SK-N-SH (cell line): ENCODE measurements at regions not wholly inside any gene's neighbourhood (a gene's known extent, or its start where the extent isn't known, plus 50 kb on each side); places are given as distances from the start of the nearest gene placed in this dataset.

ENCODE experiments used
- CTCF ChIA-PET: fragments of 300-600, 350-600 bp; formaldehyde crosslinking; extraction: SDS; loops from one replicate; lab custom pipeline; 2021; lab: Yijun Ruan, JAX
- POLR2A ChIA-PET: fragments of 350-600 bp; sonication (Branson Sonifier 250); formaldehyde crosslinking; extraction: SDS; loops from one replicate; lab custom pipeline; 2020; ENCODE audit warnings: antibody characterized with exemption, inconsistent platforms; lab: Yijun Ruan, JAX
- DNase-seq: peaks from one replicate; pipeline ENCODE4 v3.0.0; 2012
- H2AFZ ChIP-seq: fragments of 200-600 bp; sonication (generic); 2 replicates; pipeline ENCODE4 v1.8.1; 2016; ENCODE audit warnings: antibody characterized with exemption, mild to moderate bottlenecking, low read depth
- H3F3A ChIP-seq: fragments of 200-600 bp; sonication (generic); replicated peaks from 2 replicates; pipeline ENCODE3; 2016; ENCODE audit warnings: antibody characterized with exemption, mild to moderate bottlenecking; ENCODE audit not compliant: insufficient read depth
- H3K27ac ChIP-seq, 2 experiments: fragments of 200-500 bp in 1 of 2; fragments of 200-600 bp in 1 of 2; sonication (Bioruptor generic) in 1 of 2; sonication (generic), shearing (Covaris generic) in 1 of 2; 2 replicates each; pipeline versions ENCODE4 v1.5.1 to v1.6.1; 2014 to 2016; ENCODE audit warnings: low read depth in 2 of 2, inconsistent platforms in 1 of 2, low read length in 1 of 2, mild to moderate bottlenecking in 1 of 2, mixed read lengths in 1 of 2
- H3K27me3 ChIP-seq: fragments of 200-600 bp; sonication (generic), shearing (Covaris generic); 2 replicates; pipeline ENCODE4 v1.6.1; 2016; ENCODE audit warnings: mixed run types; ENCODE audit not compliant: insufficient read depth
- H3K36me3 ChIP-seq, 2 experiments: fragments of 200-500 bp in 1 of 2; fragments of 200-600 bp in 1 of 2; sonication (Bioruptor generic) in 1 of 2; sonication (generic) in 1 of 2; replicated peaks in 1 of 2; 2 replicates each; pipeline versions ENCODE3 to v1.5.1; 2014 to 2016; ENCODE audit warnings: low read length in 1 of 2, mild to moderate bottlenecking in 1 of 2; ENCODE audit not compliant: insufficient read depth in 2 of 2, control insufficient read depth in 1 of 2
- H3K4me1 ChIP-seq, 2 experiments: fragments of 200-500 bp in 1 of 2; fragments of 200-600 bp in 1 of 2; sonication (Bioruptor generic) in 1 of 2; sonication (generic), shearing (Covaris generic) in 1 of 2; 2 replicates each; pipeline versions ENCODE4 v1.5.1 to v1.6.1; 2014 to 2016; ENCODE audit warnings: low read depth in 1 of 2, low read length in 1 of 2, mixed run types in 1 of 2; ENCODE audit not compliant: insufficient read depth in 2 of 2, control insufficient read depth in 1 of 2
- H3K4me2 ChIP-seq: fragments of 200-600 bp; sonication (generic), shearing (Covaris generic); 2 replicates; pipeline ENCODE4 v1.6.1; 2017; ENCODE audit warnings: mixed run types
- H3K4me3 ChIP-seq, 2 experiments: fragments of 200-500 bp in 1 of 2; fragments of 200-600 bp in 1 of 2; sonication (Bioruptor generic) in 1 of 2; sonication (generic), shearing (Covaris generic) in 1 of 2; 2 replicates each; pipeline versions ENCODE4 v1.5.1 to v1.8.1; 2014 to 2016; ENCODE audit warnings: low read depth in 2 of 2, inconsistent platforms in 1 of 2, low read length in 1 of 2, mild to moderate bottlenecking in 1 of 2, mixed read lengths in 1 of 2, moderate library complexity in 1 of 2
- H3K79me2 ChIP-seq: fragments of 200-600 bp; sonication (generic); 2 replicates; pipeline ENCODE4 v1.8.1; 2017; ENCODE audit warnings: mild to moderate bottlenecking; ENCODE audit not compliant: insufficient read depth
- H3K9ac ChIP-seq: fragments of 200-600 bp; sonication (generic); 2 replicates; pipeline ENCODE4 v1.6.1; 2017; ENCODE audit warnings: mixed run types
- H3K9me2 ChIP-seq: fragments of 200-600 bp; sonication (generic); 2 replicates; pipeline ENCODE4 v1.6.1; 2017; ENCODE audit warnings: mixed run types
- H3K9me3 ChIP-seq: fragments of 200-600 bp; sonication (generic); 2 replicates; pipeline ENCODE4 v1.6.1; 2017; ENCODE audit warnings: mixed run types, mild to moderate bottlenecking, moderate library complexity
- H4K20me1 ChIP-seq: fragments of 200-600 bp; sonication (generic); 2 replicates; pipeline ENCODE4 v1.6.1; 2017; ENCODE audit warnings: mild to moderate bottlenecking, mixed run types; ENCODE audit not compliant: insufficient read depth
- CHD2 ChIP-seq: fragments of 150-350 bp; IDR thresholded peaks from 2 replicates; pipeline ENCODE4 v1.6.1; 2018; ENCODE audit warnings: low read length; ENCODE audit not compliant: partially characterized antibody
- CTCF ChIP-seq: fragments of 200-600 bp; sonication (generic); IDR thresholded peaks from 2 replicates; pipeline ENCODE4 v1.6.1; 2017; ENCODE audit warnings: antibody characterized with exemption, mild to moderate bottlenecking, moderate library complexity
- EP300 ChIP-seq, 2 experiments: IDR thresholded peaks; 2 replicates each; pipeline versions ENCODE4 v1.4.0 to v1.6.1; 2012; ENCODE audit warnings: borderline replicate concordance in 1 of 2, low read depth in 1 of 2, low read length in 1 of 2
- FOSL2 ChIP-seq: IDR thresholded peaks from 2 replicates; pipeline ENCODE4 v1.4.0; 2012; ENCODE audit warnings: low read depth, mild to moderate bottlenecking, moderate library complexity, borderline replicate concordance
- GATA2 ChIP-seq: sonication (generic); formaldehyde crosslinking; IDR thresholded peaks from 2 replicates; pipeline ENCODE4 v1.5.0; 2020; ENCODE audit warnings: mild to moderate bottlenecking, missing genetic modification reagents
- MAX ChIP-seq: IDR thresholded peaks from 2 replicates; pipeline ENCODE4 v1.4.0; 2012; ENCODE audit warnings: low read depth
- RAD21 ChIP-seq: IDR thresholded peaks from 2 replicates; pipeline ENCODE4 v1.6.1; 2012; ENCODE audit warnings: mild to moderate bottlenecking, low read length
- TCF12 ChIP-seq: IDR thresholded peaks from 2 replicates; pipeline ENCODE4 v1.4.0; 2012
- TEAD4 ChIP-seq: IDR thresholded peaks from 2 replicates; pipeline ENCODE4 v1.4.0; 2012; ENCODE audit warnings: mild to moderate bottlenecking, borderline replicate concordance; ENCODE audit not compliant: insufficient read depth
- ZBTB33 ChIP-seq: IDR thresholded peaks from 2 replicates; pipeline ENCODE4 v1.4.0; 2012; ENCODE audit warnings: low read depth, borderline replicate concordance
- WGBS: methylation state at CpG from one replicate; pipeline ENCODE4 v1.1.6; 2017; ENCODE audit warnings: low lambda C conversion rate; 5-methylcytosine and 5-hydroxymethylcytosine counted together

- TF ChIP-seq ZBTB33 (no peak), GATA2 (CRISPR knock-in tag) (no peak), EP300 (IDR thresholded peaks at IDR 0.05; ENCODE audit: borderline replicate concordance in 1 of 2, low read depth in 1 of 2, low read length in 1 of 2) (no peak), FOSL2 (no peak), CHD2 (no peak), MAX (no peak)
Measured at GRCh38 chr3:39601241-39601640, 133.8 kb downstream of the MOBP start (continued).

GRCh38 chr3:39605837-39606236, 138.4 kb downstream of the MOBP start:
- Histone ChIP-seq H3K4me2 (no peak overlapping the region), H3K9me2 (no peaks in the 10 kb centered on the region), H3K9ac (no peak overlapping the region), H4K20me1 (no peaks in the 10 kb centered on the region), H3K36me3 (no peaks in the 10 kb centered on the region), H3K4me3 (no peak overlapping the region), H3K4me1 (peaks cover 0 to 2% of the 10 kb centered on the region in 2 experiments; a peak in 1 of 4 replicates), H3K27ac (no peak overlapping the region), H3F3A (no peaks in the 10 kb centered on the region), H3K27me3 (no peaks in the 10 kb centered on the region), H3K79me2 (no peaks in the 10 kb centered on the region), H2AFZ (no peak overlapping the region), H3K9me3 (no peaks in the 10 kb centered on the region)
- no peak for DNase-seq
- POLR2A ChIA-PET, result no interaction called here
- WGBS, result 0% methylated on average over 1 of the region's 1 CpG
- CTCF ChIA-PET, result no interaction called here
- TF ChIP-seq CTCF (no peak), RAD21 (no peak), TEAD4 (no peak)

GRCh38 chr3:39626198-39626597, 158.7 kb downstream of the MOBP start:
- Histone ChIP-seq H3F3A (no peaks in the 10 kb centered on the region), H3K9me2 (no peaks in the 10 kb centered on the region), H2AFZ (no peak overlapping the region), H3K4me1 (no peaks in the 10 kb centered on the region), H3K9ac (no peak overlapping the region), H3K9me3 (no peaks in the 10 kb centered on the region), H3K79me2 (no peaks in the 10 kb centered on the region), H3K27ac (no peak overlapping the region), H3K4me2 (no peak overlapping the region), H3K4me3 (no peak overlapping the region), H3K36me3 (no peaks in the 10 kb centered on the region), H4K20me1 (no peaks in the 10 kb centered on the region), H3K27me3 (no peaks in the 10 kb centered on the region)
- CTCF ChIA-PET, result no interaction called here
- 8% methylated on average over 1 of the region's 1 CpG for WGBS
- no peak for DNase-seq
- TF ChIP-seq TCF12 (no peak), GATA2 (CRISPR knock-in tag) (no peak)
- POLR2A ChIA-PET, result no interaction called here
